Right lobe of liver (tissue), 4 donors: ENCODE measurements at regions not wholly inside any gene's neighbourhood (a gene's known extent, or its start where the extent isn't known, plus 50 kb on each side); places are given as distances from the start of the nearest gene placed in this dataset.

Experiments
- POLR2A ChIP-seq: fragments of 450-650 bp; IDR thresholded peaks from one replicate; pipeline ENCODE4 v1.6.1; 2017; ENCODE audit warnings: antibody characterized with exemption, mild to moderate bottlenecking
- TF ChIP-seq, protein P1 (sequence below), 4 donors: fragments of 200-600 bp in 3 of 4; fragments of 450-650 bp in 1 of 4; IDR thresholded peaks; one replicate each; pipeline versions ENCODE4 v1.5.1 to v1.8.0; 2016 to 2022; ENCODE audit warnings: antibody characterized with exemption in 4 of 4, mild to moderate bottlenecking in 2 of 4
- donor health status: DM: no; HTN: no; CAD: no.
- donor health status: DM: no; HTN: no; CAD: no.
- donor health status: DM: no; HTN: yes; CAD: no.

DNA sequence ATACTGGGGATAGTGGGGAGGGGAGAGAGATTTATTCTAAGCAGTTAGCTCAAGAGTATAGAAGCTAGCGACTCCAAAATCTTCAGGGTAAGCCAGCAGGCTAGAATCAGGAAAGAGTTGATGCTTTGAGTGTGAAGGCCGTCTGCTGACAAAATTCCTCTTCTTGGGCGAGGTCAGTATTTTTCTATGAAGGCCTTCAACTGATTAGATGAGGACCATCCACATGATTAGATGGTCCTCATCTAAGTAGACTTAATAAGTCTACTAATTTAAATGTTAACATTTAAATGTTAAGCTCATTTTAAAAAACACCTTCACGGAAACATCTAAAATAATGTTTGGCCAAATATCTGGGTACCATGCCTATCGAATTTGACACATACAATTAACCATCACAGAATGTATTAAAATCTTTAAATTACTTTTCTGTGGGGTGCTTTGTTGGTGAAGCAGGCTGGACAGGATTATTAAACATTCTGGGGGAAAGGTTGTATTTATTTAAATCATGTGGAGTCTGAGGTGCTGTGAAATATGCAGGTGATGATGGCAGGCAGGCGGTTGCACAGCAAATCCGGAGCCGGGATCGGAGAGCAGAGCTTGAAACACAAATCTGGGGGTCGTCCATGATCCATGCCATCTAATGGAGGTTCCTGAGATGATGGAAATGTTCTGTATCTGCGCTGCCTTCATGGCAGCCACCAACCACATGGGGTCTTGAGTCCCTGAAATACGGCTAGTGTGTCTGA is 49.8 kb upstream of the ADORA2B start:
- TF ChIP-seq, protein P1, sequence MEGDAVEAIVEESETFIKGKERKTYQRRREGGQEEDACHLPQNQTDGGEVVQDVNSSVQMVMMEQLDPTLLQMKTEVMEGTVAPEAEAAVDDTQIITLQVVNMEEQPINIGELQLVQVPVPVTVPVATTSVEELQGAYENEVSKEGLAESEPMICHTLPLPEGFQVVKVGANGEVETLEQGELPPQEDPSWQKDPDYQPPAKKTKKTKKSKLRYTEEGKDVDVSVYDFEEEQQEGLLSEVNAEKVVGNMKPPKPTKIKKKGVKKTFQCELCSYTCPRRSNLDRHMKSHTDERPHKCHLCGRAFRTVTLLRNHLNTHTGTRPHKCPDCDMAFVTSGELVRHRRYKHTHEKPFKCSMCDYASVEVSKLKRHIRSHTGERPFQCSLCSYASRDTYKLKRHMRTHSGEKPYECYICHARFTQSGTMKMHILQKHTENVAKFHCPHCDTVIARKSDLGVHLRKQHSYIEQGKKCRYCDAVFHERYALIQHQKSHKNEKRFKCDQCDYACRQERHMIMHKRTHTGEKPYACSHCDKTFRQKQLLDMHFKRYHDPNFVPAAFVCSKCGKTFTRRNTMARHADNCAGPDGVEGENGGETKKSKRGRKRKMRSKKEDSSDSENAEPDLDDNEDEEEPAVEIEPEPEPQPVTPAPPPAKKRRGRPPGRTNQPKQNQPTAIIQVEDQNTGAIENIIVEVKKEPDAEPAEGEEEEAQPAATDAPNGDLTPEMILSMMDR (IDR thresholded peaks at IDR 0.05): no peak
- no peak for TF ChIP-seq POLR2A
